Lung (tissue), 11 donors: ENCODE measurements at regions not wholly inside any gene's neighbourhood (a gene's known extent, or its start where the extent isn't known, plus 50 kb on each side); places are given as distances from the start of the nearest gene placed in this dataset.

ENCODE experiments used
- ATAC-seq: fragments of 200-7000 bp; cut with Tn5 transposase; one replicate; pipeline ENCODE4 v1.9.1; 2020; ENCODE audit warnings: moderate number of reproducible peaks; ENCODE audit not compliant: insufficient read depth, low FRiP score
- DNase-seq, 3 donors: peaks; one replicate each; pipeline ENCODE4 v3.0.0-alpha.2; 2013 to 2017
- H3K27ac ChIP-seq, 2 donors: one replicate each; pipeline ENCODE4 v1.5.1; 2013; ENCODE audit warnings: mild to moderate bottlenecking in 2 of 2, moderate library complexity in 2 of 2, control low read depth in 1 of 2, inconsistent platforms in 1 of 2, low read depth in 1 of 2, low read length in 1 of 2
- H3K27me3 ChIP-seq, 3 donors: one replicate each; pipeline ENCODE4 v1.5.1; 2013; ENCODE audit warnings: low read length in 2 of 3; ENCODE audit not compliant: control insufficient read depth in 3 of 3, insufficient read depth in 3 of 3
- H3K36me3 ChIP-seq, 4 donors: one replicate each; pipeline ENCODE4 v1.5.1; 2013; ENCODE audit warnings: low read length in 4 of 4, mild to moderate bottlenecking in 1 of 4, moderate library complexity in 1 of 4; ENCODE audit not compliant: control insufficient read depth in 4 of 4, insufficient read depth in 4 of 4
- H3K4me1 ChIP-seq, 5 donors: one replicate each; pipeline ENCODE4 v1.5.1; 2013; ENCODE audit warnings: low read length in 5 of 5, mild to moderate bottlenecking in 2 of 5, moderate library complexity in 1 of 5; ENCODE audit not compliant: control insufficient read depth in 5 of 5, insufficient read depth in 5 of 5
- H3K4me3 ChIP-seq: one replicate; pipeline ENCODE4 v1.5.1; 2013; ENCODE audit warnings: mild to moderate bottlenecking, control low read depth, moderate library complexity
- H3K9ac ChIP-seq, 2 donors: one replicate each; pipeline ENCODE4 v1.5.1; 2013; ENCODE audit warnings: low read length in 2 of 2, control low read depth in 1 of 2; ENCODE audit not compliant: insufficient read depth in 1 of 2
- H3K9me3 ChIP-seq, 4 donors: one replicate each; pipeline ENCODE4 v1.5.1; 2013; ENCODE audit warnings: low read length in 3 of 4, mild to moderate bottlenecking in 1 of 4, moderate library complexity in 1 of 4; ENCODE audit not compliant: control insufficient read depth in 4 of 4, insufficient read depth in 3 of 4
- CTCF ChIP-seq: IDR thresholded peaks from 2 replicates; pipeline ENCODE4 v1.5.1; 2012; ENCODE audit warnings: mild to moderate bottlenecking; ENCODE audit errors: control extremely low read depth, extremely low read depth
- WGBS, 2 donors: extraction: QIAGEN DNeasy Blood & Tissue Kit; methylation state at CpG; one replicate each; pipeline ENCODE4 v1.1.7; 2013; 5-methylcytosine and 5-hydroxymethylcytosine counted together
- donor health status: control.
- donor health status: control.
- donor health status: Bipolar disorder and iron deficiency.
- donor health status: healthy.
- donor health status: DM: yes; HTN: yes; CAD: no.

GRCh38 chr2:120851116-120851773, 115.6 kb downstream of the GLI2 start:
- 85 to 88% methylated on average over 3 of the region's 3 CpGs for WGBS, 2 donors
- Histone ChIP-seq H3K9ac (no peak overlapping the region), H3K27ac (no peak overlapping the region), H3K9me3 (peaks cover 0 to 6% (median 3%) of the 10 kb centered on the region in 4 donors), H3K4me1 (peaks cover 0 to 40% (median 12%) of the 10 kb centered on the region in 5 donors), H3K36me3 (peaks cover 0 to 9% (median 2%) of the 10 kb centered on the region in 4 donors), H3K4me3 (no peak overlapping the region), H3K27me3 (no peaks in the 10 kb centered on the region)
- DNase-seq, result no peak
- no peak for ATAC-seq
- no peak for TF ChIP-seq CTCF

- no peak for DNase-seq
- H3K36me3 ChIP-seq, result peaks cover 0 to 9% (median 2%) of the 10 kb centered on the region in 4 donors
- no peaks in the 10 kb centered on the region for H3K27me3 ChIP-seq
- no peak for ATAC-seq
- no peak overlapping the region for H3K4me3 ChIP-seq
- H3K9ac ChIP-seq, result no peak overlapping the region
- no peak for TF ChIP-seq CTCF
- H3K27ac ChIP-seq, result no peak overlapping the region
- H3K9me3 ChIP-seq, result peaks cover 0 to 6% (median 3%) of the 10 kb centered on the region in 4 donors
- WGBS, 2 donors, result 86 to 91% methylated on average over 12 of the region's 12 CpGs
- H3K4me1 ChIP-seq, result peaks cover 0 to 36% (median 2%) of the 10 kb centered on the region in 5 donors
Observed at GRCh38 chr2:120852200-120852815, 116.6 kb downstream of the GLI2 start.

- no peak for ATAC-seq
- 85 to 94% methylated on average over 5 of the region's 5 CpGs for WGBS, 2 donors
Observed at GRCh38 chr2:120853306-120854013, 117.8 kb downstream of the GLI2 start.

More at GRCh38 chr2:120853306-120854013, 117.8 kb downstream of the GLI2 start:
- TF ChIP-seq CTCF, result no peak
- Histone ChIP-seq H3K9ac (no peak overlapping the region), H3K9me3 (peaks cover 0 to 6% (median 3%) of the 10 kb centered on the region in 4 donors), H3K27ac (no peak overlapping the region), H3K4me1 (peaks cover 0 to 29% (median 3%) of the 10 kb centered on the region in 5 donors), H3K27me3 (no peaks in the 10 kb centered on the region), H3K4me3 (no peak overlapping the region), H3K36me3 (peaks cover 0 to 9% (median 2%) of the 10 kb centered on the region in 4 donors)
- DNase-seq, result no peak
